ENCODE measurements at regions not wholly inside any gene's neighbourhood (a gene's known extent, or its start where the extent isn't known, plus 50 kb on each side); places are given as distances from the start of the nearest gene placed in this dataset.

DNA sequence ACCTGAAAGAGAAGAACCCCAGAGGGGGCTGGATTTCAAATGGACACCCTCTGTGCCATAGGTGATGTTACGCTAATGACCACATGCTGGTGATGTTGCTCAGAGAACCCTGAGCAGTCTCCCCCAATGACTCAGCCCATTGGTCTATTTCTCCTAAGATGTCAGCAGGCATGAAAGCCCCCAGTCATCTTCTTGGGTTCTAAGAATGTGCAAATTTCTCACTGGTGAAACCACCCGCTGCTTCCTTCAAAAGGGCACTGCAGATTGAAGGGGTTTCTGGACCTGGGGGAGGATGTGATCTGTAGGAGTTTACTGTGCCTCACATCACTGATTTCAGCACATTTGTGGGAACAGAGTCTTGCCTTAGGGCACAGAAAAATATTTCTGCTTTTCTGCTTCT, 298.4 kb upstream of the MOCS1 start:
- 94 to 100% methylated on average over 2 of the region's 2 CpGs for WGBS, 2 donors
- no peak overlapping the region for H3K4me3 ChIP-seq
- TF ChIP-seq, protein P1, sequence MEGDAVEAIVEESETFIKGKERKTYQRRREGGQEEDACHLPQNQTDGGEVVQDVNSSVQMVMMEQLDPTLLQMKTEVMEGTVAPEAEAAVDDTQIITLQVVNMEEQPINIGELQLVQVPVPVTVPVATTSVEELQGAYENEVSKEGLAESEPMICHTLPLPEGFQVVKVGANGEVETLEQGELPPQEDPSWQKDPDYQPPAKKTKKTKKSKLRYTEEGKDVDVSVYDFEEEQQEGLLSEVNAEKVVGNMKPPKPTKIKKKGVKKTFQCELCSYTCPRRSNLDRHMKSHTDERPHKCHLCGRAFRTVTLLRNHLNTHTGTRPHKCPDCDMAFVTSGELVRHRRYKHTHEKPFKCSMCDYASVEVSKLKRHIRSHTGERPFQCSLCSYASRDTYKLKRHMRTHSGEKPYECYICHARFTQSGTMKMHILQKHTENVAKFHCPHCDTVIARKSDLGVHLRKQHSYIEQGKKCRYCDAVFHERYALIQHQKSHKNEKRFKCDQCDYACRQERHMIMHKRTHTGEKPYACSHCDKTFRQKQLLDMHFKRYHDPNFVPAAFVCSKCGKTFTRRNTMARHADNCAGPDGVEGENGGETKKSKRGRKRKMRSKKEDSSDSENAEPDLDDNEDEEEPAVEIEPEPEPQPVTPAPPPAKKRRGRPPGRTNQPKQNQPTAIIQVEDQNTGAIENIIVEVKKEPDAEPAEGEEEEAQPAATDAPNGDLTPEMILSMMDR (IDR thresholded peaks at IDR 0.05): no peak
- TF ChIP-seq POLR2A (IDR thresholded peaks at IDR 0.05): no peak
- DNase-seq (no peak), ATAC-seq (no peak)
- no peaks in the 10 kb centered on the region for H3K9me3 ChIP-seq
- no peaks in the 10 kb centered on the region for H3K36me3 ChIP-seq (replicated peaks in 1 of 2; ENCODE audit: insufficient read depth in 1 of 2, low read depth in 2 of 2)
- H3K27ac ChIP-seq: no peak overlapping the region
- intact Hi-C loops (cut with DNase I): no loop called here
- H3K4me1 ChIP-seq: no peaks in the 10 kb centered on the region
- H3K27me3 ChIP-seq: no peaks in the 10 kb centered on the region

DNA sequence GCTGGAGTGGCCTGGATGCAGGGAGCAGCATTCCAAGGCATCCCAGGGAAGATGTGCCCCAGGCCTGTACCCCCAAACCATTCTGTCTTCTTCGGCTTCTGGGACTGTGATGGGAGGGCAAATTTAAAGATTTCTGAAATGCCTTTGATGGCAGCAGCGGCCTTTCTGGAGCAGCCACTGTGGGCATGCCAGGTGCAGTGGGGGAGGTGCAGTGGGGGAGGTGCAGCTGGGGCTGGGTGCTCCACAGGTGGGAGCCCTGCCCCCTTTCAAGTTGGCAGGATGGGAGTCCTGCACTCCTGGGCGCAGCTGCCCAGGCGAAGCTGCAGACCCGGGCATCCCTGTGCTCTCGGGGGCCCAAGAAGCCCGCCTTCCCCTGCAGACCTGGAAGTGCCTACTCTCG, 293.5 kb upstream of the MOCS1 start:
- TF ChIP-seq POLR2A (IDR thresholded peaks at IDR 0.05): no peak
- TF ChIP-seq, protein P1 (IDR thresholded peaks at IDR 0.05): no peak
- no peaks in the 10 kb centered on the region for H3K36me3 ChIP-seq (replicated peaks in 1 of 2; ENCODE audit: insufficient read depth in 1 of 2, low read depth in 2 of 2)

DNA sequence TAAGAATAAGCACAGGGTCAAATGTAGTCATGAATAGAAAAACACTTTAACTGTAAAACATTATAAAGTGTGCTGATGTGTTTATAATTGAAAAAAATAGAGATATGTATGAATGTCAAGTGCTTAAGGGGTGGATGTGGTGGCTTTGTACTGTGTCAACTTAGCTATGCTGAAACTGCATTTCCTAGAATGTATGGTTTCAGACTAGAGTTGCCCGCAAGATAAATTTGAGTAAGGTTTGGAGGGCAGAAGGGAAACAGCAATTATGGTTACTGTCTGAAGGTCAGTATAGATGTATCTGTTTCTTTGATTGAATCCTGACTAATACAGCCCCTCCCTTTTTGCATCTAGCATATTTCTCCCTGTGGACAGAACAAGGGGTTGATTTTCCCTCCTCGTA, 288.1 kb upstream of the MOCS1 start:
- ATAC-seq: no peak
- TF ChIP-seq, protein P1 (IDR thresholded peaks at IDR 0.05): no peak
- TF ChIP-seq POLR2A (IDR thresholded peaks at IDR 0.05): no peak
- 84 to 94% methylated on average over 2 of the region's 2 CpGs for WGBS, 2 donors

More for the DNA sequence above, 293.5 kb upstream of the MOCS1 start:
- H3K27ac ChIP-seq: no peak overlapping the region
- intact Hi-C loops (cut with DNase I): no loop called here
- no peaks in the 10 kb centered on the region for H3K27me3 ChIP-seq
- ATAC-seq (no peak), DNase-seq (no peak)
- no peaks in the 10 kb centered on the region for H3K4me1 ChIP-seq
- WGBS, 2 donors: 33 to 94% methylated on average over 2 to 8 of the region's 8 CpGs
- no peak overlapping the region for H3K4me3 ChIP-seq
- peaks cover 0 to 3% (median 0%) of the 10 kb centered on the region in 3 donors for H3K9me3 ChIP-seq

DNA sequence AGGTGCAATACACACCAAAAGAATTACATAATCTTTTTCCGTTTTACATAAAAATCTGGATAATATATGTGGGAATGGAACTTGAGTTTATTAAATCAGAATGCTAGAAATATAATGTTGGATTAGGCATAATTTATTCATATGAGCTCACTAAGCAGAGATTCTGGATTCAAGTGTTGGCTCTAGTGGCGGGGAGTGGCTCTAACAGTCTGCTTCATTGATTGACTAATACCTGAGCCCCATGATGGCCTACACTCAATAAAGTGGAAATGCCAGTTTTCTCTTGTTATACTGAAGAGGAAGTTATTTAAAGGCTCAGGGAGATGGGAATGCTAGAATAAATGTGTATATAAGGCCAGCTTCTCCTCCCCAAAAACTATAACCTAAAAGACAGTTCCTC, 285.5 kb upstream of the MOCS1 start:
- DNase-seq (no peak), ATAC-seq (no peak)
- no peak overlapping the region for H3K27ac ChIP-seq
- TF ChIP-seq, protein P1 (IDR thresholded peaks at IDR 0.05): no peak
- TF ChIP-seq POLR2A (IDR thresholded peaks at IDR 0.05): no peak
- H3K9me3 ChIP-seq: peaks cover 0 to 3% (median 0%) of the 10 kb centered on the region in 3 donors
- H3K36me3 ChIP-seq (replicated peaks in 1 of 2; ENCODE audit: insufficient read depth in 1 of 2, low read depth in 2 of 2): no peaks in the 10 kb centered on the region
- no peaks in the 10 kb centered on the region for H3K27me3 ChIP-seq
- WGBS, 2 donors: 96% methylated on average over 2 of the region's 2 CpGs
- H3K4me3 ChIP-seq: no peak overlapping the region
- intact Hi-C loops (cut with DNase I): no loop called here
- no peaks in the 10 kb centered on the region for H3K4me1 ChIP-seq

More for the DNA sequence above, 288.1 kb upstream of the MOCS1 start:
- no peak for DNase-seq
- no peak overlapping the region for H3K4me3 ChIP-seq
- peaks cover 0 to 3% (median 0%) of the 10 kb centered on the region in 3 donors for H3K9me3 ChIP-seq
- intact Hi-C loops (cut with DNase I): no loop called here
- H3K27ac ChIP-seq: no peak overlapping the region
- H3K27me3 ChIP-seq: no peaks in the 10 kb centered on the region
- H3K36me3 ChIP-seq (replicated peaks in 1 of 2; ENCODE audit: insufficient read depth in 1 of 2, low read depth in 2 of 2): no peaks in the 10 kb centered on the region
- no peaks in the 10 kb centered on the region for H3K4me1 ChIP-seq

DNA sequence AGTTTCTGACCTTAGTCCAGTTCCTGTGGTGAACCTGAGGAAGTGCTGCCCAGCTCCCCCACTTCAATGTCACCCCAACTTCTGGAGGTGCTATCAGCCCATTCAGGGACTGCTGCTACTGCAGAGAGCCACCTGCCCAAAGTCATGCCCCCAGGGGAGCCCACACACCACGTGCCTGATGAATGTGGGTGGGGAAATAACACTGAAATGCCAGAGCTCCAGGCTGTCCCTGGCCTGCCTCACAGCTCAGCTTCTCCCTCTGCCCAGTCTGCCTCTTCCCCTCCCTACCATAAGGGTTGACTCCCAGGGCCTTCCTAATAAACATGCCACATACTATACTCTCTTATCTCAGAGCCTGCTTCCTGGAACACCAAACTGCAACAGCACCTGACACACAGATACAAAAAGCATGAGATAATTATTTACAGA, 276.4 kb upstream of the MOCS1 start:
- H3K27ac ChIP-seq: peak overlapping the region in 3 of 4 donors; percentile 24 to 63 (median 53)

More for the DNA sequence above, 276.4 kb upstream of the MOCS1 start:
- WGBS, 2 donors: 0 to 14% methylated on average over 1 of the region's 1 CpG
- Histone ChIP-seq H3K4me1 (peaks cover 11% of the 10 kb centered on the region), H3K36me3 (replicated peaks in 1 of 2; ENCODE audit: insufficient read depth in 1 of 2, low read depth in 2 of 2) (no peaks in the 10 kb centered on the region), H3K27me3 (no peaks in the 10 kb centered on the region), H3K4me3 (no peak overlapping the region), H3K9me3 (no peaks in the 10 kb centered on the region)
- peak in 1 of 3 donors; percentile 17 for TF ChIP-seq POLR2A (IDR thresholded peaks at IDR 0.05)
- TF ChIP-seq, protein P1 (IDR thresholded peaks at IDR 0.05): no peak
- intact Hi-C loops (cut with DNase I): no loop called here
- DNase-seq: peak; percentile 26 to 61 (median 40)
- peak; percentile 96 for ATAC-seq
